Panc1 (cell line): ENCODE measurements at regions not wholly inside any gene's neighbourhood (a gene's known extent, or its start where the extent isn't known, plus 50 kb on each side); places are given as distances from the start of the nearest gene placed in this dataset.

Source experiments
- POLR2AphosphoS5 ChIP-seq: IDR thresholded peaks from 2 replicates; pipeline ENCODE4 v1.6.1; 2012; ENCODE audit warnings: mild to moderate bottlenecking, low read depth, low read length, moderate library complexity
- TF ChIP-seq, protein P1 (sequence below): fragments of 450-650 bp; IDR thresholded peaks from 2 replicates; pipeline ENCODE4 v1.5.1; 2017; ENCODE audit warnings: mild to moderate bottlenecking
- TF ChIP-seq, protein P2 (sequence below), 2 experiments: IDR thresholded peaks; 2 replicates each; pipeline ENCODE4 v1.6.1; 2011 to 2012; ENCODE audit warnings: low read depth in 2 of 2, control low read depth in 1 of 2, low read length in 1 of 2, mild to moderate bottlenecking in 1 of 2, moderate library complexity in 1 of 2; ENCODE audit not compliant: insufficient read depth in 1 of 2

DNA sequence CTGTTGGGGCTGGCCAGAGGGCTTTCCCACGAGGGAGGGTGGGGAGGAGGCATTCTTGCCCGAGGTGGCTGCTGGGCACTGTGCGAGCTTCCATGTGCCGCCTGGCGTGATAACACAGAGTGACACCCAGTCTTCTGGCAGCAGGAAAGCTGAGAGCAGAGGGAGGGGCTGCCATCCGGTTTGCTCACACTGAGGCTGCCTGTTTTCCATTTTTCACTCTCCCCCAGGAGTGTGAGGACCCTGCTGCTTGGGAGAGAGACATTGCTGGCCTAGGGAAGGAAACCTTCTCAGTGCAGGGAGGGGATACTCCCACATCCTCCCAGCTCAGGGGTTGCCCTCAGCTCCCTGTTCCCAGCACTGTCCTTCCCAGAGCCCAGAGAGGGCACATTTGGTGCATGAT is 73.1 kb downstream of the INHBB start:
- TF ChIP-seq POLR2AphosphoS5, result no peak
- TF ChIP-seq, protein P1, sequence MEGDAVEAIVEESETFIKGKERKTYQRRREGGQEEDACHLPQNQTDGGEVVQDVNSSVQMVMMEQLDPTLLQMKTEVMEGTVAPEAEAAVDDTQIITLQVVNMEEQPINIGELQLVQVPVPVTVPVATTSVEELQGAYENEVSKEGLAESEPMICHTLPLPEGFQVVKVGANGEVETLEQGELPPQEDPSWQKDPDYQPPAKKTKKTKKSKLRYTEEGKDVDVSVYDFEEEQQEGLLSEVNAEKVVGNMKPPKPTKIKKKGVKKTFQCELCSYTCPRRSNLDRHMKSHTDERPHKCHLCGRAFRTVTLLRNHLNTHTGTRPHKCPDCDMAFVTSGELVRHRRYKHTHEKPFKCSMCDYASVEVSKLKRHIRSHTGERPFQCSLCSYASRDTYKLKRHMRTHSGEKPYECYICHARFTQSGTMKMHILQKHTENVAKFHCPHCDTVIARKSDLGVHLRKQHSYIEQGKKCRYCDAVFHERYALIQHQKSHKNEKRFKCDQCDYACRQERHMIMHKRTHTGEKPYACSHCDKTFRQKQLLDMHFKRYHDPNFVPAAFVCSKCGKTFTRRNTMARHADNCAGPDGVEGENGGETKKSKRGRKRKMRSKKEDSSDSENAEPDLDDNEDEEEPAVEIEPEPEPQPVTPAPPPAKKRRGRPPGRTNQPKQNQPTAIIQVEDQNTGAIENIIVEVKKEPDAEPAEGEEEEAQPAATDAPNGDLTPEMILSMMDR, result no peak
- TF ChIP-seq, protein P2, sequence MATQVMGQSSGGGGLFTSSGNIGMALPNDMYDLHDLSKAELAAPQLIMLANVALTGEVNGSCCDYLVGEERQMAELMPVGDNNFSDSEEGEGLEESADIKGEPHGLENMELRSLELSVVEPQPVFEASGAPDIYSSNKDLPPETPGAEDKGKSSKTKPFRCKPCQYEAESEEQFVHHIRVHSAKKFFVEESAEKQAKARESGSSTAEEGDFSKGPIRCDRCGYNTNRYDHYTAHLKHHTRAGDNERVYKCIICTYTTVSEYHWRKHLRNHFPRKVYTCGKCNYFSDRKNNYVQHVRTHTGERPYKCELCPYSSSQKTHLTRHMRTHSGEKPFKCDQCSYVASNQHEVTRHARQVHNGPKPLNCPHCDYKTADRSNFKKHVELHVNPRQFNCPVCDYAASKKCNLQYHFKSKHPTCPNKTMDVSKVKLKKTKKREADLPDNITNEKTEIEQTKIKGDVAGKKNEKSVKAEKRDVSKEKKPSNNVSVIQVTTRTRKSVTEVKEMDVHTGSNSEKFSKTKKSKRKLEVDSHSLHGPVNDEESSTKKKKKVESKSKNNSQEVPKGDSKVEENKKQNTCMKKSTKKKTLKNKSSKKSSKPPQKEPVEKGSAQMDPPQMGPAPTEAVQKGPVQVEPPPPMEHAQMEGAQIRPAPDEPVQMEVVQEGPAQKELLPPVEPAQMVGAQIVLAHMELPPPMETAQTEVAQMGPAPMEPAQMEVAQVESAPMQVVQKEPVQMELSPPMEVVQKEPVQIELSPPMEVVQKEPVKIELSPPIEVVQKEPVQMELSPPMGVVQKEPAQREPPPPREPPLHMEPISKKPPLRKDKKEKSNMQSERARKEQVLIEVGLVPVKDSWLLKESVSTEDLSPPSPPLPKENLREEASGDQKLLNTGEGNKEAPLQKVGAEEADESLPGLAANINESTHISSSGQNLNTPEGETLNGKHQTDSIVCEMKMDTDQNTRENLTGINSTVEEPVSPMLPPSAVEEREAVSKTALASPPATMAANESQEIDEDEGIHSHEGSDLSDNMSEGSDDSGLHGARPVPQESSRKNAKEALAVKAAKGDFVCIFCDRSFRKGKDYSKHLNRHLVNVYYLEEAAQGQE (IDR thresholded peaks at IDR 0.05; ENCODE audit: insufficient read depth in 1 of 2, low read depth in 2 of 2, low read length in 1 of 2), result no peak
